Naive thymus-derived CD4-positive, alpha-beta T cell (primary cell): ENCODE measurements at regions not wholly inside any gene's neighbourhood (a gene's known extent, or its start where the extent isn't known, plus 50 kb on each side); places are given as distances from the start of the nearest gene placed in this dataset.
"Not testable (repeated sequence)": the region's sequence is repeated elsewhere in the genome, so short reads cannot be mapped to it uniquely, and the experiment has no call there.

Experiments
- ATAC-seq: fragments of 150-1000 bp; cut with Tn5 transposase; 2 replicates; pipeline ENCODE4 v1.10.0; 2021; ENCODE audit warnings: mild to moderate bottlenecking, moderate library complexity
- CTCF ChIA-PET: fragments of 350-600 bp; sonication (Branson Sonifier 250); formaldehyde crosslinking; loops from one replicate; lab custom pipeline; 2021; ENCODE audit warnings: antibody characterized with exemption; lab: Charles Lee
- POLR2A ChIA-PET: fragments of 350-600 bp; sonication (Branson Sonifier 250); formaldehyde crosslinking; loops from one replicate; lab custom pipeline; 2021; ENCODE audit warnings: antibody characterized with exemption, inconsistent platforms; lab: Charles Lee
- DNase-seq, 9 donors: peaks; one replicate each; pipeline versions ENCODE4 v3.0.0 to v3.0.0-alpha.2; 2020 to 2022; ENCODE audit warnings: mixed read lengths in 1 of 9
- H3K27ac ChIP-seq: one replicate; pipeline ENCODE4 v1.7.0; 2013; ENCODE audit warnings: mild to moderate bottlenecking, low read depth, low read length, moderate library complexity
- H3K27me3 ChIP-seq, 2 donors: one replicate each; pipeline ENCODE4 v1.7.0; 2013; ENCODE audit warnings: low read length in 2 of 2, mild to moderate bottlenecking in 2 of 2, moderate library complexity in 2 of 2; ENCODE audit not compliant: control insufficient read depth in 2 of 2, insufficient read depth in 2 of 2
- H3K36me3 ChIP-seq, 3 experiments: 1 replicate in 2 of 3; 2 replicates in 1 of 3; pipeline ENCODE4 v1.7.0; 2013; ENCODE audit warnings: low read length in 3 of 3, mild to moderate bottlenecking in 3 of 3, moderate library complexity in 1 of 3; ENCODE audit not compliant: insufficient read depth in 3 of 3, control insufficient read depth in 2 of 3
- H3K4me1 ChIP-seq, 2 donors: one replicate each; pipeline ENCODE4 v1.7.0; 2013; ENCODE audit warnings: low read length in 2 of 2, mild to moderate bottlenecking in 2 of 2, moderate library complexity in 1 of 2; ENCODE audit not compliant: control insufficient read depth in 2 of 2, insufficient read depth in 2 of 2
- H3K4me3 ChIP-seq: 2 replicates; pipeline ENCODE4 v1.7.0; 2013; ENCODE audit warnings: mild to moderate bottlenecking, low read length
- H3K9me3 ChIP-seq, 3 experiments: 1 replicate in 2 of 3; 2 replicates in 1 of 3; pipeline ENCODE4 v1.7.0; 2013; ENCODE audit warnings: low read length in 3 of 3; ENCODE audit not compliant: control insufficient read depth in 2 of 3
- H3K27ac Mint-ChIP-seq, 9 donors: one replicate each; pipeline ENCODE4 v1.8.0; 2020 to 2022; ENCODE audit warnings: mixed read lengths in 9 of 9, mild to moderate bottlenecking in 8 of 9, moderate library complexity in 5 of 9, inconsistent platforms in 2 of 9
- H3K27me3 Mint-ChIP-seq, 5 donors: one replicate each; pipeline ENCODE4 v1.8.0; 2021 to 2022; ENCODE audit warnings: mixed read lengths in 5 of 5, mild to moderate bottlenecking in 1 of 5
- H3K36me3 Mint-ChIP-seq, 5 donors: one replicate each; pipeline ENCODE4 v1.8.0; 2020 to 2022; ENCODE audit warnings: mixed read lengths in 5 of 5, mild to moderate bottlenecking in 3 of 5, inconsistent platforms in 1 of 5
- H3K4me1 Mint-ChIP-seq, 7 donors: one replicate each; pipeline ENCODE4 v1.8.0; 2020 to 2022; ENCODE audit warnings: mixed read lengths in 7 of 7, mild to moderate bottlenecking in 3 of 7, inconsistent platforms in 1 of 7
- H3K4me3 Mint-ChIP-seq, 10 donors: one replicate each; pipeline ENCODE4 v1.8.0; 2020 to 2022; ENCODE audit warnings: mild to moderate bottlenecking in 10 of 10, mixed read lengths in 10 of 10, moderate library complexity in 6 of 10, inconsistent platforms in 2 of 10
- H3K9me3 Mint-ChIP-seq, 11 donors: one replicate each; pipeline ENCODE4 v1.8.0; 2020 to 2022; ENCODE audit warnings: mixed read lengths in 11 of 11, mild to moderate bottlenecking in 4 of 11, inconsistent platforms in 1 of 11, moderate library complexity in 1 of 11
- intact Hi-C, 2 donors: fragments of 100-400 bp; cut with micrococcal nuclease; formaldehyde crosslinking; loops; one replicate each; pipeline ENCODE4 v1.15.1; 2023

- no peaks in the 10 kb centered on the region for H3K36me3 Mint-ChIP-seq
- Histone ChIP-seq H3K27ac (no peak overlapping the region), H3K27me3 (no peaks in the 10 kb centered on the region), H3K9me3 (no peaks in the 10 kb centered on the region), H3K36me3 (no peaks in the 10 kb centered on the region), H3K4me3 (no peak overlapping the region), H3K4me1 (no peaks in the 10 kb centered on the region)
- DNase-seq (no peak), ATAC-seq (no peak)
- H3K9me3 Mint-ChIP-seq: peaks cover 0 to 13% (median 0%) of the 10 kb centered on the region in 11 donors
- intact Hi-C loops: no loop called here
- H3K4me1 Mint-ChIP-seq: no peaks in the 10 kb centered on the region
- no peak overlapping the region for H3K4me3 Mint-ChIP-seq
- POLR2A ChIA-PET: no interaction called here
- CTCF ChIA-PET: no interaction called here
- H3K27ac Mint-ChIP-seq: no peak overlapping the region
- H3K27me3 Mint-ChIP-seq: no peaks in the 10 kb centered on the region
These were observed 552.4 kb upstream of the KCND2 start for GRCh38 chr7:119720541-119720940.

- no peak overlapping the region for H3K4me3 Mint-ChIP-seq
- intact Hi-C loops: no loop called here
- no peak for DNase-seq
- H3K4me1 ChIP-seq: no peaks in the 10 kb centered on the region
- no peaks in the 10 kb centered on the region for H3K27me3 ChIP-seq
- H3K27me3 Mint-ChIP-seq: no peaks in the 10 kb centered on the region
- no peak overlapping the region for H3K27ac Mint-ChIP-seq
- H3K36me3 Mint-ChIP-seq: no peaks in the 10 kb centered on the region
- H3K9me3 Mint-ChIP-seq: peaks cover 0 to 10% (median 0%) of the 10 kb centered on the region in 11 donors
- no peaks in the 10 kb centered on the region for H3K4me1 Mint-ChIP-seq
- no peaks in the 10 kb centered on the region for H3K36me3 ChIP-seq
- no peak overlapping the region for H3K4me3 ChIP-seq
- H3K9me3 ChIP-seq: no peaks in the 10 kb centered on the region
- no peak overlapping the region for H3K27ac ChIP-seq
- ChIA-PET CTCF (no interaction called here), POLR2A (no interaction called here)
- no peak for ATAC-seq
These were observed 548.8 kb upstream of the KCND2 start for GRCh38 chr7:119724041-119724792.

- H3K36me3 ChIP-seq: no peaks in the 10 kb centered on the region
- no peaks in the 10 kb centered on the region for H3K9me3 ChIP-seq
- Mint-ChIP-seq H3K9me3 (peaks cover 0 to 9% (median 3%) of the 10 kb centered on the region in 11 donors), H3K27ac (no peak overlapping the region), H3K36me3 (no peaks in the 10 kb centered on the region), H3K27me3 (no peaks in the 10 kb centered on the region), H3K4me1 (no peaks in the 10 kb centered on the region), H3K4me3 (no peak overlapping the region)
- ATAC-seq: no peak
- POLR2A ChIA-PET: no interaction called here
- H3K4me3 ChIP-seq: no peak overlapping the region
- intact Hi-C loops: no loop called here
- H3K27me3 ChIP-seq: no peaks in the 10 kb centered on the region
- no peak overlapping the region for H3K27ac ChIP-seq
- no peaks in the 10 kb centered on the region for H3K4me1 ChIP-seq
- CTCF ChIA-PET: no interaction called here
- DNase-seq: no peak
These were observed 539.7 kb upstream of the KCND2 start for GRCh38 chr7:119733127-119733879.

- Histone ChIP-seq H3K4me1 (no peaks in the 10 kb centered on the region), H3K27me3 (no peaks in the 10 kb centered on the region), H3K9me3 (no peaks in the 10 kb centered on the region), H3K27ac (no peak overlapping the region), H3K36me3 (no peaks in the 10 kb centered on the region), H3K4me3 (no peak overlapping the region)
- peaks cover 0 to 9% (median 3%) of the 10 kb centered on the region in 11 donors for H3K9me3 Mint-ChIP-seq
- DNase-seq (no peak), ATAC-seq (no peak)
- ChIA-PET CTCF (no interaction called here), POLR2A (no interaction called here)
- H3K27ac Mint-ChIP-seq: no peak overlapping the region
- no peak overlapping the region for H3K4me3 Mint-ChIP-seq
- no peaks in the 10 kb centered on the region for H3K27me3 Mint-ChIP-seq
- intact Hi-C loops: no loop called here
- H3K4me1 Mint-ChIP-seq: no peaks in the 10 kb centered on the region
- H3K36me3 Mint-ChIP-seq: no peaks in the 10 kb centered on the region
These were observed 535.6 kb upstream of the KCND2 start for GRCh38 chr7:119737390-119737789.

- intact Hi-C loops, H3K9me3 Mint-ChIP-seq, H3K36me3 ChIP-seq, H3K4me1 Mint-ChIP-seq, ATAC-seq, H3K36me3 Mint-ChIP-seq, H3K9me3 ChIP-seq, DNase-seq, H3K4me3 Mint-ChIP-seq, POLR2A ChIA-PET, H3K4me3 ChIP-seq, CTCF ChIA-PET, H3K27me3 ChIP-seq, H3K4me1 ChIP-seq, H3K27ac Mint-ChIP-seq, H3K27ac ChIP-seq, H3K27me3 Mint-ChIP-seq: not testable (repeated sequence)
These were observed 527.7 kb upstream of the KCND2 start for GRCh38 chr7:119745280-119745679.

- intact Hi-C loops: no loop called here
- POLR2A ChIA-PET: no interaction called here
These were observed 524.6 kb upstream of the KCND2 start for GRCh38 chr7:119748251-119748860.

More at GRCh38 chr7:119748251-119748860, 524.6 kb upstream of the KCND2 start:
- DNase-seq (no peak), ATAC-seq (no peak)
- no peaks in the 10 kb centered on the region for H3K36me3 Mint-ChIP-seq
- peaks cover 0 to 6% (median 1%) of the 10 kb centered on the region in 11 donors for H3K9me3 Mint-ChIP-seq
- Histone ChIP-seq H3K4me1 (no peaks in the 10 kb centered on the region), H3K27ac (no peak overlapping the region), H3K4me3 (no peak overlapping the region), H3K36me3 (no peaks in the 10 kb centered on the region), H3K9me3 (no peaks in the 10 kb centered on the region), H3K27me3 (no peaks in the 10 kb centered on the region)
- CTCF ChIA-PET: no interaction called here
- H3K4me3 Mint-ChIP-seq: no peak overlapping the region
- H3K27ac Mint-ChIP-seq: no peak overlapping the region
- H3K27me3 Mint-ChIP-seq: no peaks in the 10 kb centered on the region
- no peaks in the 10 kb centered on the region for H3K4me1 Mint-ChIP-seq
